IPS-18c (cell line): ENCODE measurements at regions not wholly inside any gene's neighbourhood (a gene's known extent, or its start where the extent isn't known, plus 50 kb on each side); places are given as distances from the start of the nearest gene placed in this dataset.

ENCODE experiments used
- H3K4me3 ChIP-seq: 2 replicates; pipeline ENCODE4 v1.7.0; 2013; ENCODE audit warnings: low read depth, mild to moderate bottlenecking, low read length, moderate library complexity; ENCODE audit not compliant: insufficient read depth
- H3K9me3 ChIP-seq: one replicate; pipeline ENCODE4 v1.6.1; 2013; ENCODE audit warnings: mild to moderate bottlenecking, low read length, moderate library complexity; ENCODE audit not compliant: control insufficient read depth, insufficient read depth

- Histone ChIP-seq H3K9me3 (no peaks in the 10 kb centered on the region), H3K4me3 (no peak overlapping the region)
Observed at GRCh38 chr1:98017184-98017583, 96.3 kb upstream of the DPYD start.

- no peak overlapping the region for H3K4me3 ChIP-seq
- H3K9me3 ChIP-seq: no peaks in the 10 kb centered on the region
Observed at GRCh38 chr1:98008373-98008772, 87.5 kb upstream of the DPYD start.

GRCh38 chr1:98005326-98006010 is 84.6 kb upstream of the DPYD start:
- no peak overlapping the region for H3K4me3 ChIP-seq
- H3K9me3 ChIP-seq: no peaks in the 10 kb centered on the region

DNA sequence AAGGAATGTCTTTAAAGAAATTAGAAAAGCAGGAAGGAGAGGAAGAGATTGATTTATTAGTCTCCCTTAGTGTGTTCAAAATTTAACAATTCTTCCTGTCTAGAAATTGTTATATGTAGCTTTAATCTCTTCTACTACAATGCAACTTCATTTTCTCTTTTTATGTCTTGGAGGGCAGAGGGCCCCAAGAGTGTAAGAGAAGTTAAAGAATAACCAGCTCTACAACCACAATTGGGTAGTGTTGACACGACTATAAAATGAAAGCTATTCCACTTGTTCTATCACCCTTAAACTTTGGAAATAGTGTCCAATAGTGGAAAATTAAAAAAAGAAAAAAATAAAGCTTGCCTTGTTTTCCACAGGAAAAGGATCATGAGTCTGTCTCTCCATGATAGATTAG is 82.6 kb upstream of the DPYD start:
- Histone ChIP-seq H3K4me3 (no peak overlapping the region), H3K9me3 (no peaks in the 10 kb centered on the region)

GRCh38 chr1:98002288-98002687 is 81.5 kb upstream of the DPYD start:
- no peaks in the 10 kb centered on the region for H3K9me3 ChIP-seq
- H3K4me3 ChIP-seq: no peak overlapping the region

DNA sequence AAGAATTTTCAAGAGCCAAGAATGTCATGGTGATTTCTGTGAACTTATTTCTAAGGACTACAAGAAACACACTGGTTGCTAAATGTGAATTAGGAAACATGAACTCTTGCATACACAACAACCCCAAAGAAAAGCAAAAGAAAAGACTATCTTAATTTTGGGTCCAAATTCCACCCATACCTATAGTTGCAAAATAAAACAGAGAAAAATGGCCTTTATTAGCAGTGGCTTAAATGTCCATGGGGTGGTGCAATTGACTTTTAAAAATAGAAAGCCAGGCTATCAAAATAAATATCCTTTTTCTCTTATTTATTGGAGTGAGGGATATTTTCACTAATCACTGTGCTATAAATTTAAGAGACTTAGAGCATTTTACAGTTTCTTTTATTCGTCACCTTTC is 80.9 kb upstream of the DPYD start:
- no peak overlapping the region for H3K4me3 ChIP-seq
- no peaks in the 10 kb centered on the region for H3K9me3 ChIP-seq

GRCh38 chr1:97999320-97999719 is 78.5 kb upstream of the DPYD start:
- Histone ChIP-seq H3K4me3 (no peak overlapping the region), H3K9me3 (no peaks in the 10 kb centered on the region)

- Histone ChIP-seq H3K4me3 (no peak overlapping the region), H3K9me3 (no peaks in the 10 kb centered on the region)
Observed at GRCh38 chr1:97996880-97997279, 76.0 kb upstream of the DPYD start.

DNA sequence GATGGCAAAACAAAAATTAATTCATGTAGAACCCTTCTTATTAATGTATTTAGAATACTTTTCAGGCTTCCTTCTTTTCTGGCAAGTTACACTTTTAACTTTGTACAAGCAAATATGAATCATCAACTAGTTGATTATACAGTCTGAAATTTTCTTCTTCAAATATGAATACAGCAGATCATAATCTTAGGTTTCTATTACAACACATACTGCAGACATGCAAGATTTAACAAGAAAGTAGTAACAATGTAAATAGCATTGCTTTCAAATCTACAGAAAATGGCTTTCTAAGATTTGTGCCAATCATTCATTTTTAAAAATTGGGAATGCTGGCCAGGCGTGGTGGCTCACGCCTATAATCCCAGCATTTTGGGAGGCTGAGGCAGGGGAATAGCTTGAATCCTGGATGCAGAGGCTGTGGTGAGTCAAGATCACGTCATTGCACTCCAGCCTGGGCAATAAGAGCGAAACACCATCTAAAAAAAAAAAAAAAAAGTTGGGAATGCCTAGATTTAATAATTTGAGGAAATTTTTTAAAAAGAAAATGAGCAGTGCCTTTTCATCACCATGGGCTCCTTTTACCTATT is 68.4 kb upstream of the DPYD start:
- Histone ChIP-seq H3K9me3 (no peaks in the 10 kb centered on the region), H3K4me3 (no peak overlapping the region)

DNA sequence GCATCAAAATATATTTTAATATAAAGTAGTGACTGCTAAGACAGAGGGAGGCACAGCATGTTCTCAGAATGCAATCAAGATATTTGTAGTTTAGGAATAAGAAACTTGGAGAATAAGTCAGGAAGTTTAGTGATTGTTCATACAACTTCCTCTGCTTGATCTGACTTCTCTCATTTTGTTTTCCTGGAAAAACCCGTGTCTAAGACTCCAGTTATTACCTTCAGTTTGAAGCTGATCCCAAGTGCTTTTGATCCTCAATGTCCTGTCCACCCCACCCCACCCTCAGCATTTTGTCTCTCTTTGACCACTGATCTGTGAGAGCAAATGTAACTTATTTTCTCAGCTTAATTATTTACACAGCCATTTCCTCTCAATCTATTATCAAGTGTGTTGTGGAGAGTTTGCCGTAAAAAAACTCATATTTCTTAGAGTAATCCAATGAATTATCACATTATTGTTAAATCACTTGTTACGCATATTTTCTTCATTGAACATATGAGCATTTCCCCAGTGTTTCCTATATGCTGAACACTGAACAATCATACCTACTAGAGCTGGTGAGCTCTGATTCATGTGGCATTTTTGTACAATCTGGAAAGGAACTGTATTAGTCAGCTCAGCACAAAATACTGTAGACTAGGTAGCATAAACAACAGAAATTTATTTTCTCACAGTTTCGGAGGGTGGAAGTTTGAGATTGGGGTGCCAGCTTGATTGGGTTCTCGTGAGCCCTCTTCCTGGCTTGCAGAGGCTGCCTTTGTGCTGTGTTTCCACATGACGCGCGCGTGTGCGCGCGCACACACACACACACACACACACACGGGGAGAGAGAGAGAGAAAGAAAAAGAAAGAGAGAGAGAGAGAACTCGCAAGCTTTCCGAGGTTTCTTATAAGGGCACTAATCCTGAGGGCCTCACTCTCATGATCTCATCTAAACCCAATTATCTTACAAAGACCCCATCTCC is 65.5 kb upstream of the DPYD start:
- Histone ChIP-seq H3K4me3 (no peak overlapping the region), H3K9me3 (no peaks in the 10 kb centered on the region)

GRCh38 chr1:97983126-97983525 is 62.3 kb upstream of the DPYD start:
- H3K9me3 ChIP-seq: no peaks in the 10 kb centered on the region
- H3K4me3 ChIP-seq: no peak overlapping the region

DNA sequence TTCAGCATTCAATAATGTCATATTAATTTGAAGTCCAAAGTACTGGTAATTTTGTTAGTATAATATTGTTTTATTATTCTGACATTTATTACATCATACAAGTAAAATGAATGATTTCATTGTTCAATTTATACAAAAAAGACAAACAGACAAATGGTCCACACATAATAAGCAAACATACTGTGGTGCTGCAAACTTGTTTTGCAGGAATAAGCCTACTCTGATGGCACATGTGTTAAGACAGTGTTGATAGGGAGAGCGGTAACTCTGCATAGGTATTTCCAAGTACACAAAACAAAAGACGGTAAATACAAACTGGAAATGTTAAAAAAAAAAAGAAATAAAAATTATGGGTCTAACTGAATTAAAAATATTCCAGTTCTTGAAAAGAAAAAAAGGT is 59.7 kb upstream of the DPYD start:
- no peaks in the 10 kb centered on the region for H3K9me3 ChIP-seq
- no peak overlapping the region for H3K4me3 ChIP-seq

- no peak overlapping the region for H3K4me3 ChIP-seq
Observed at GRCh38 chr1:97976801-97977200, 56.0 kb upstream of the DPYD start.

More at GRCh38 chr1:97976801-97977200, 56.0 kb upstream of the DPYD start:
- H3K9me3 ChIP-seq: no peaks in the 10 kb centered on the region
